ENCODE measurements at regions not wholly inside any gene's neighbourhood (a gene's known extent, or its start where the extent isn't known, plus 50 kb on each side); places are given as distances from the start of the nearest gene placed in this dataset.

GRCh38 chrX:124679199-124679598, 332.8 kb downstream of the SH2D1A start:
- H3K27me3 Mint-ChIP-seq, result no peaks in the 10 kb centered on the region
- TF ChIP-seq EZH2 (IDR thresholded peaks at IDR 0.05; ENCODE audit: borderline replicate concordance, insufficient read depth, low read depth, low read length, poor library complexity, severe bottlenecking) (no peak), CTCF (IDR thresholded peaks at IDR 0.05) (no peak)
- DNase-seq (no peak), ATAC-seq (ENCODE audit: low read depth) (no peak)
- no peak overlapping the region for H2AFZ ChIP-seq (ENCODE audit: insufficient read depth, low read depth, low read length, poor library complexity, severe bottlenecking)
- no peak overlapping the region for H3K4me3 Mint-ChIP-seq
- H3K27me3 ChIP-seq (replicated peaks in 1 of 4; ENCODE audit: control extremely low read depth in 1 of 4, control insufficient read depth in 3 of 4, insufficient read depth in 4 of 4, low read length in 3 of 4), result no peaks in the 10 kb centered on the region
- no peak overlapping the region for H3K9ac ChIP-seq (ENCODE audit: low read length)
- H3K9me3 Mint-ChIP-seq (ENCODE audit: insufficient read depth), result no peaks in the 10 kb centered on the region
- ChIA-PET POLR2A (no interaction called here), CTCF (no interaction called here)
- H3K4me2 ChIP-seq (replicated peaks; ENCODE audit: low read depth, low read length, poor library complexity, severe bottlenecking), result no peak overlapping the region
- no peaks in the 10 kb centered on the region for H3K79me2 ChIP-seq (ENCODE audit: control insufficient read depth, insufficient read depth, low read length)
- no CpG with 5 or more reads among the region's 3 CpGs for WGBS (ENCODE audit: insufficient coverage)
- H3K9me3 ChIP-seq (ENCODE audit: control extremely low read depth in 1 of 3, control insufficient read depth in 2 of 3, insufficient read depth in 1 of 3, low read length in 2 of 3), result no peaks in the 10 kb centered on the region
- H3K27ac ChIP-seq (ENCODE audit: low read length in 2 of 2), result no peak overlapping the region
- intact Hi-C loops (cut with micrococcal nuclease), result no loop called here
- no peaks in the 10 kb centered on the region for H4K20me1 ChIP-seq (ENCODE audit: control insufficient read depth, insufficient read depth, low read length, poor library complexity, severe bottlenecking)
- H3K4me3 ChIP-seq (ENCODE audit: control extremely low read depth in 1 of 5, extremely low read depth in 1 of 5, insufficient read depth in 1 of 5, low read depth in 2 of 5, low read length in 4 of 5), result no peak overlapping the region
- no peaks in the 10 kb centered on the region for H3K36me3 ChIP-seq (replicated peaks in 1 of 2; ENCODE audit: control extremely low read depth in 1 of 2, control insufficient read depth in 1 of 2, extremely low read depth in 1 of 2, insufficient read depth in 2 of 2, low read length in 1 of 2)
- no peaks in the 10 kb centered on the region for H3K4me1 Mint-ChIP-seq
- H3K4me1 ChIP-seq (ENCODE audit: control insufficient read depth in 2 of 2, insufficient read depth in 2 of 2, low read length in 2 of 2), result no peaks in the 10 kb centered on the region
- no peak overlapping the region for H3K27ac Mint-ChIP-seq

GRCh38 chrX:124680287-124680686, 333.9 kb downstream of the SH2D1A start:
- Histone ChIP-seq H3K9me3 (ENCODE audit: control extremely low read depth in 1 of 3, control insufficient read depth in 2 of 3, insufficient read depth in 1 of 3, low read length in 2 of 3) (peaks cover 0 to 7% (median 0%) of the 10 kb centered on the region in 3 donors), H3K27ac (ENCODE audit: low read length in 2 of 2) (no peak overlapping the region), H3K9ac (ENCODE audit: low read length) (no peak overlapping the region), H4K20me1 (ENCODE audit: control insufficient read depth, insufficient read depth, low read length, poor library complexity, severe bottlenecking) (no peaks in the 10 kb centered on the region), H3K4me2 (replicated peaks; ENCODE audit: low read depth, low read length, poor library complexity, severe bottlenecking) (no peak overlapping the region), H2AFZ (ENCODE audit: insufficient read depth, low read depth, low read length, poor library complexity, severe bottlenecking) (no peak overlapping the region), H3K27me3 (replicated peaks in 1 of 4; ENCODE audit: control extremely low read depth in 1 of 4, control insufficient read depth in 3 of 4, insufficient read depth in 4 of 4, low read length in 3 of 4) (no peaks in the 10 kb centered on the region), H3K4me3 (ENCODE audit: control extremely low read depth in 1 of 5, extremely low read depth in 1 of 5, insufficient read depth in 1 of 5, low read depth in 2 of 5, low read length in 4 of 5) (no peak overlapping the region), H3K36me3 (replicated peaks in 1 of 2; ENCODE audit: control extremely low read depth in 1 of 2, control insufficient read depth in 1 of 2, extremely low read depth in 1 of 2, insufficient read depth in 2 of 2, low read length in 1 of 2) (no peaks in the 10 kb centered on the region), H3K79me2 (ENCODE audit: control insufficient read depth, insufficient read depth, low read length) (no peaks in the 10 kb centered on the region), H3K4me1 (ENCODE audit: control insufficient read depth in 2 of 2, insufficient read depth in 2 of 2, low read length in 2 of 2) (no peaks in the 10 kb centered on the region)
- Mint-ChIP-seq H3K4me1 (no peaks in the 10 kb centered on the region), H3K27me3 (no peaks in the 10 kb centered on the region), H3K9me3 (ENCODE audit: insufficient read depth) (no peaks in the 10 kb centered on the region), H3K27ac (no peak overlapping the region), H3K4me3 (no peak overlapping the region)
- ChIA-PET CTCF (no interaction called here), POLR2A (no interaction called here)
- no CpG with 5 or more reads among the region's 2 CpGs for WGBS (ENCODE audit: insufficient coverage)
- intact Hi-C loops (cut with micrococcal nuclease), result no loop called here
- DNase-seq (no peak), ATAC-seq (ENCODE audit: low read depth) (no peak)
- TF ChIP-seq EZH2 (IDR thresholded peaks at IDR 0.05; ENCODE audit: borderline replicate concordance, insufficient read depth, low read depth, low read length, poor library complexity, severe bottlenecking), result no peak
